T-cell (primary cell): ENCODE measurements at regions not wholly inside any gene's neighbourhood (a gene's known extent, or its start where the extent isn't known, plus 50 kb on each side); places are given as distances from the start of the nearest gene placed in this dataset.
"Not testable (repeated sequence)": the region's sequence is repeated elsewhere in the genome, so short reads cannot be mapped to it uniquely, and the experiment has no call there.

Experiments used
- ATAC-seq, 4 experiments: fragments of 200-7000 bp in 3 of 4; fragments of 150-1000 bp in 1 of 4; cut with Tn5 transposase; replicated peaks in 1 of 4; 1 replicate in 3 of 4; 2 replicates in 1 of 4; pipeline ENCODE4 v1.10.0; 2021; ENCODE audit warnings: moderate library complexity in 3 of 4, mild to moderate bottlenecking in 2 of 4, moderate number of reproducible peaks in 1 of 4
- CTCF ChIA-PET, 2 donors: fragments of 300-600 bp; sonication (Branson Sonifier 250); formaldehyde crosslinking; loops; one replicate each; lab custom pipeline; 2022; ENCODE audit warnings: antibody characterized with exemption in 2 of 2; lab: Charles Lee
- POLR2A ChIA-PET, 2 donors: fragments of 300-600 bp; sonication (Branson Sonifier 250); formaldehyde crosslinking; loops; one replicate each; lab custom pipeline; 2022; ENCODE audit warnings: antibody characterized with exemption in 2 of 2; lab: Charles Lee
- DNase-seq, 35 experiments: peaks; one replicate each; pipeline versions ENCODE4 v3.0.0 to v3.0.0-alpha.2; 2013 to 2023
- H3K27ac ChIP-seq: one replicate; pipeline ENCODE4 v1.5.1; 2013; ENCODE audit warnings: low read length
- H3K27me3 ChIP-seq, 2 experiments: replicated peaks in 1 of 2; 1 replicate in 1 of 2; 2 replicates in 1 of 2; pipeline versions ENCODE4 v1.6.1 to v1.7.0; 2013; ENCODE audit warnings: low read length in 1 of 2, mixed read lengths in 1 of 2; ENCODE audit not compliant: control insufficient read depth in 2 of 2, insufficient read depth in 2 of 2; ENCODE audit errors: extremely low read depth in 1 of 2
- H3K36me3 ChIP-seq, 2 donors: 1 replicate in 1 of 2; 2 replicates in 1 of 2; pipeline versions ENCODE4 v1.6.1 to v1.7.0; 2013; ENCODE audit warnings: low read length in 1 of 2; ENCODE audit not compliant: control insufficient read depth in 2 of 2, insufficient read depth in 1 of 2; ENCODE audit errors: extremely low read depth in 1 of 2
- H3K4me1 ChIP-seq, 2 experiments: 1 replicate in 1 of 2; 2 replicates in 1 of 2; pipeline versions ENCODE4 v1.6.1 to v1.7.0; 2013; ENCODE audit warnings: low read length in 2 of 2, mixed read lengths in 1 of 2; ENCODE audit not compliant: insufficient read depth in 2 of 2, control insufficient read depth in 1 of 2; ENCODE audit errors: extremely low read depth in 1 of 2
- H3K4me3 ChIP-seq, 2 donors: 1 replicate in 1 of 2; 2 replicates in 1 of 2; pipeline versions ENCODE4 v1.5.1 to v1.7.0; 2013; ENCODE audit warnings: mild to moderate bottlenecking in 2 of 2, low read length in 1 of 2, moderate library complexity in 1 of 2; ENCODE audit not compliant: control insufficient read depth in 1 of 2; ENCODE audit errors: extremely low read depth in 1 of 2
- H3K9me3 ChIP-seq: 2 replicates; pipeline ENCODE4 v1.7.0; 2013
- H3K27ac Mint-ChIP-seq, 2 donors: one replicate each; pipeline ENCODE4 v1.8.0; 2020 to 2021; ENCODE audit warnings: mild to moderate bottlenecking in 2 of 2, mixed read lengths in 2 of 2
- H3K27me3 Mint-ChIP-seq, 2 donors: one replicate each; pipeline ENCODE4 v1.8.0; 2021 to 2022; ENCODE audit warnings: mixed read lengths in 2 of 2
- H3K36me3 Mint-ChIP-seq: one replicate; pipeline ENCODE4 v1.8.0; 2021; ENCODE audit warnings: mixed read lengths
- H3K4me1 Mint-ChIP-seq, 3 donors: one replicate each; pipeline ENCODE4 v1.8.0; 2020 to 2022; ENCODE audit warnings: mixed read lengths in 3 of 3, mild to moderate bottlenecking in 1 of 3
- H3K4me3 Mint-ChIP-seq, 3 donors: one replicate each; pipeline ENCODE4 v1.8.0; 2020 to 2022; ENCODE audit warnings: mild to moderate bottlenecking in 3 of 3, mixed read lengths in 3 of 3, moderate library complexity in 3 of 3
- H3K9me3 Mint-ChIP-seq, 3 donors: one replicate each; pipeline ENCODE4 v1.8.0; 2020 to 2022; ENCODE audit warnings: mixed read lengths in 3 of 3
- WGBS: methylation state at CpG from one replicate; pipeline ENCODE4 v1.1.5; 2013; ENCODE audit warnings: missing lambda C conversion rate; ENCODE audit not compliant: insufficient coverage; 5-methylcytosine and 5-hydroxymethylcytosine counted together

DNA sequence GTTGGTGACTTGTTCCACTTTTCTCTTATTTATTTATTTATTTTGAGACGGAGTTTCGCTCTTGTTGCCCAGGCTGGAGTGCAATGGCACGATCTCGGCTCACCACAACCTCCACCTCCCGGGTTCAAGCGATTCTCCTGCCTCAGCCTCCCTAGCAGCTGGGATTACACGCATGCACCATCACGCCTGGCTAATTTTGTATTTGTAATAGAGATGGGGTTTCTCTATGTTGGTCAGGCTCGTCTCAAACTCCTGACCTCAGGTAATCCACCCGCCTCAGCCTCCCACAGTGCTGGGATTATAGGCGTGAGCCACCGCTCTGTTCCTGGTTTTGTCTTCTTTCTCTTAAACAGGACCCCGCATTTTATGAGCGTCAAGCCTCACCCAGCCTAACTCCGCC is 57.3 kb upstream of the METTL9 start:
- H3K27ac ChIP-seq, H3K36me3 Mint-ChIP-seq, H3K27ac Mint-ChIP-seq, ATAC-seq, H3K27me3 Mint-ChIP-seq, POLR2A ChIA-PET, H3K9me3 Mint-ChIP-seq, H3K27me3 ChIP-seq, H3K9me3 ChIP-seq, CTCF ChIA-PET, DNase-seq, H3K4me3 ChIP-seq, H3K4me3 Mint-ChIP-seq, H3K36me3 ChIP-seq: not testable (repeated sequence)
- H3K4me1 ChIP-seq: peaks cover 4 to 14% of the 10 kb centered on the region in 2 experiments
- no CpG with 5 or more reads among the region's 15 CpGs for WGBS
- peaks cover 10 to 19% (median 19%) of the 10 kb centered on the region in 3 donors for H3K4me1 Mint-ChIP-seq

- WGBS: no CpG with 5 or more reads among the region's 15 CpGs
- ATAC-seq, H3K27ac ChIP-seq, H3K27me3 ChIP-seq, DNase-seq, H3K27me3 Mint-ChIP-seq, CTCF ChIA-PET, H3K36me3 ChIP-seq, POLR2A ChIA-PET, H3K4me3 Mint-ChIP-seq, H3K9me3 ChIP-seq, H3K36me3 Mint-ChIP-seq, H3K4me3 ChIP-seq, H3K27ac Mint-ChIP-seq, H3K9me3 Mint-ChIP-seq: not testable (repeated sequence)
- H3K4me1 Mint-ChIP-seq: peaks cover 10 to 19% (median 19%) of the 10 kb centered on the region in 3 donors
- H3K4me1 ChIP-seq: peaks cover 4 to 14% of the 10 kb centered on the region in 2 experiments
These were observed 56.8 kb upstream of the METTL9 start for GRCh38 chr16:21542491-21543124.

- H3K9me3 ChIP-seq, DNase-seq, POLR2A ChIA-PET, H3K27me3 ChIP-seq, H3K27ac ChIP-seq, H3K36me3 Mint-ChIP-seq, H3K4me3 Mint-ChIP-seq, H3K27ac Mint-ChIP-seq, H3K36me3 ChIP-seq, H3K9me3 Mint-ChIP-seq, H3K4me3 ChIP-seq, CTCF ChIA-PET, H3K27me3 Mint-ChIP-seq, ATAC-seq: not testable (repeated sequence)
- H3K4me1 ChIP-seq: peaks cover 4 to 14% of the 10 kb centered on the region in 2 experiments
- 85% methylated on average over 9 of the region's 12 CpGs for WGBS
- peaks cover 10 to 19% (median 19%) of the 10 kb centered on the region in 3 donors for H3K4me1 Mint-ChIP-seq
These were observed 56.1 kb upstream of the METTL9 start for GRCh38 chr16:21543151-21543836.

GRCh38 chr16:21545664-21546326 is 53.6 kb upstream of the METTL9 start:
- H3K9me3 ChIP-seq, H3K4me3 Mint-ChIP-seq, ATAC-seq, H3K36me3 ChIP-seq, H3K27me3 Mint-ChIP-seq, CTCF ChIA-PET, DNase-seq, H3K27me3 ChIP-seq, H3K9me3 Mint-ChIP-seq, H3K27ac ChIP-seq, H3K4me3 ChIP-seq, POLR2A ChIA-PET, H3K36me3 Mint-ChIP-seq, H3K27ac Mint-ChIP-seq: not testable (repeated sequence)
- H3K4me1 Mint-ChIP-seq: peaks cover 7 to 15% (median 14%) of the 10 kb centered on the region in 3 donors
- H3K4me1 ChIP-seq: peaks cover 4 to 12% of the 10 kb centered on the region in 2 experiments
- 95% methylated on average over 13 of the region's 30 CpGs for WGBS

DNA sequence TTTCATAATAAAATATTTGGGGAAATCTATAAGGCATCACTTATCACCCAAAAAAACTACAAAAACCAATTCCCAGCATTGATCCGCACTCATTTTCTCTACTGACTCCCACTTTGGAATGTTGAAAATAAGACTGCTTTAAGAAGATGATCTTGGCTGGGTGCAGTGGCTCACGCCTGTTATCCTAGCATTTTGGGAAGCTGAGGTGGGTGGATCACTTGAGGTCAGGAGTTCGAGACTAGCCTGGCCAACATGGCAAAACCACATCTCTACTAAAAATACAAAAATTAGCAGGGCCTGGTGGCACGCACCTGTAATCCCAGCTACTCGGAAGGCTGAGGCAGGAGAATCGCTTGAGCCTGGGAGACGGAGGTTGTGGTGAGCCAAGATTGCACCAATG is 50.0 kb upstream of the METTL9 start:
- H3K27ac Mint-ChIP-seq, H3K9me3 Mint-ChIP-seq, H3K4me1 ChIP-seq, H3K4me1 Mint-ChIP-seq, H3K36me3 ChIP-seq, DNase-seq, H3K27me3 Mint-ChIP-seq, H3K36me3 Mint-ChIP-seq, H3K4me3 Mint-ChIP-seq, H3K9me3 ChIP-seq, H3K27me3 ChIP-seq, H3K27ac ChIP-seq, H3K4me3 ChIP-seq, CTCF ChIA-PET, POLR2A ChIA-PET, ATAC-seq: not testable (repeated sequence)
- WGBS: no CpG with 5 or more reads among the region's 7 CpGs
